GM20000 (cell line): ENCODE measurements at regions not wholly inside any gene's neighbourhood (a gene's known extent, or its start where the extent isn't known, plus 50 kb on each side); places are given as distances from the start of the nearest gene placed in this dataset.

ENCODE experiments used
- DNase-seq: peaks from one replicate; pipeline ENCODE4 v3.0.0; 2012; ENCODE audit warnings: low spot score
- TF ChIP-seq, protein P1 (sequence below): IDR thresholded peaks from 2 replicates; pipeline ENCODE4 v1.5.1; 2012; ENCODE audit warnings: mild to moderate bottlenecking, control low read depth; ENCODE audit errors: extremely low read depth, missing control alignments

DNA sequence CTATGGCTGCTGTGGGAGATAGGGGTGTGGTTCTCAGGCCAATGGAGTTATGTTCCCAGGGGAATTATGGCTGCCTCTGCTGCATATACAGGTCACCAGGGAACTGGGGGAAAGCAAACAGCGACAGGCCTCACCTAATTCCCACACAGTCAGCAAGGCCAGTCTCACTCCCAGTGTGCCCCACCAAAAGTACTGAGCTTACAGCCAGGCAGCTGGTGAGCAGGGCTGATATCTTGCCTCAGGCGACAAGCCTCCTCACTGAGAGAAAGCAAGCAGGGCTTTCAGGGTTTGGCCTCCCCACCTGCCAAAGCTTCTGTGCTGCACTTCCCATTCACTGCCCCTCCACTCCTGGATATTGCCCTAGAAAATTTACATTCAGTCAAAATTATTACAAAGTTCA is 273.8 kb upstream of the TARS1 start:
- DNase-seq: no peak

DNA sequence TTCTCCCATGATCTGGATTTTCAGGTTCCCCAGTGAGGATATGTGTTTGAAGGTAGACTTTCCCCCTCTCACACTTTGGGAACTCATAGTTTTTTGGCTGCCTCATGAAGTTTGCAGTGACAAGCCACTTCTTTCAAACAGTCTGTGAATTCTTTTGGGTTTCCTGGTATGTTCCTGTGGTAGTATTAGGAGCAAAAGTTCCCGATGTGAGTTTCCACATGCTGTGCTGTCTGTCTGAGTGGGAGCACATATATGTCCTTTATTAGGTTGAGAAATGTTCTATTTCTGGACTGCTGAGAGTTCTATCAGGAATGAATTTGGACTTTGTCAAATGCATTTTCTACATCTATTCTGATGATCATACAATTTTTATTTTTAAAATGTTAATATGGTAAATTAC is 273.2 kb upstream of the TARS1 start:
- no peak for DNase-seq
- TF ChIP-seq, protein P1, sequence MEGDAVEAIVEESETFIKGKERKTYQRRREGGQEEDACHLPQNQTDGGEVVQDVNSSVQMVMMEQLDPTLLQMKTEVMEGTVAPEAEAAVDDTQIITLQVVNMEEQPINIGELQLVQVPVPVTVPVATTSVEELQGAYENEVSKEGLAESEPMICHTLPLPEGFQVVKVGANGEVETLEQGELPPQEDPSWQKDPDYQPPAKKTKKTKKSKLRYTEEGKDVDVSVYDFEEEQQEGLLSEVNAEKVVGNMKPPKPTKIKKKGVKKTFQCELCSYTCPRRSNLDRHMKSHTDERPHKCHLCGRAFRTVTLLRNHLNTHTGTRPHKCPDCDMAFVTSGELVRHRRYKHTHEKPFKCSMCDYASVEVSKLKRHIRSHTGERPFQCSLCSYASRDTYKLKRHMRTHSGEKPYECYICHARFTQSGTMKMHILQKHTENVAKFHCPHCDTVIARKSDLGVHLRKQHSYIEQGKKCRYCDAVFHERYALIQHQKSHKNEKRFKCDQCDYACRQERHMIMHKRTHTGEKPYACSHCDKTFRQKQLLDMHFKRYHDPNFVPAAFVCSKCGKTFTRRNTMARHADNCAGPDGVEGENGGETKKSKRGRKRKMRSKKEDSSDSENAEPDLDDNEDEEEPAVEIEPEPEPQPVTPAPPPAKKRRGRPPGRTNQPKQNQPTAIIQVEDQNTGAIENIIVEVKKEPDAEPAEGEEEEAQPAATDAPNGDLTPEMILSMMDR: no peak

More for the DNA sequence above, 273.8 kb upstream of the TARS1 start:
- TF ChIP-seq, protein P1: no peak

DNA sequence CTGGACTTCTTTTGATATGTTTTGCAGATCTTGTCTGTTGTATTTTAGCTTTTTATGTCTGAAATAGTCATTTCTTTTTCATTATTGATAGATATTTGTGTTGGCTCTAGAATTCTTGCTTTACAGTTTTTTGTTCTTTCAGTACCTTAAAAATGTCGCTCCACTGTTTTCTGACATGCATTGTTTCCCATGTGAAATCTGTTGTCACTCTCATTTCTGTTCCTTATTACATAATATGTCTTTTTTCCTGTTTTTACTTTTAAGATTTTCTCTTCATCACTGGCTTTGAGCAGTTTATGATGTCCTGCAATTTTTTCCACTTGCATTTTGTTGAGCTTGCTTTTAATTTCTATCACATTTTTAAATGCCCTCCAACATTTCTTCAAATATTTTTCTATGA is 270.4 kb upstream of the TARS1 start:
- DNase-seq: no peak
- TF ChIP-seq, protein P1: no peak

DNA sequence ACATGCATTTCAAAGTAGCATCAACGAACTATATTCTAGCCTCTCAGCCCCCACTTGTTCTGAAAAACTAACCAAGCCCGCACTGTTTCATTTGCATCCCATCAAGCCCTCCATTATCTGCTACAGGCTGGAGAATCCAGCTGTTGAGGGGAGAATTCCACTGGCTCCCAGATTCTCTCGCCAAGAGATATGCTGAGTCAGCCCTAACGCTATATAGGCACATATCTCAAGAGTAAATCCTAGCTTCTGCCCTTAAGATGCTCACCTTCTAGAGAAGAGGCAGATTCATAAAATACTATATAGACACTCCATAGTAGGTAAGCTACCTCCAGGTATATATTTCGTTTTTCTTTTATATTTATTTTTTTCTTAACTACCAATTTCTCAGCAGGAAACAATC is 266.4 kb upstream of the TARS1 start:
- TF ChIP-seq, protein P1: no peak
- no peak for DNase-seq

DNA sequence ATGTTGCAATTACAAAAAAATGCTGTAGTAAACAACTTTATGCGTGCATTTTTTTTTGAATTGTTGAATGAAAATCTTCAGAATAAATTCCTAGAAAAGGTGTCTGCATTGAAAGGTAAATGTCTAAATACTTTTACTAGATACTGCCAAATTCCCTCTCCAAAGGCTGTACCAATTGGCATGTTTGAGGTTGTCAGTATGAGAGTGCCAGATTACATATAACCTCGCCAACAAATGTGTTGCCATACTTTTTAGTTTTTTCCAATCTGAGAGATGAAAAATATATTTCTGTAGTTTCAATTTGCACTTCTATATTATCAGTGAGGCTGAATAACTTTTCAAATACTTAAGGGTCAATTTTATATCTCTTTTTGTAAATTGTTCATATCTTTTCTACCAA is 261.5 kb upstream of the TARS1 start:
- no peak for DNase-seq
- TF ChIP-seq, protein P1: no peak

DNA sequence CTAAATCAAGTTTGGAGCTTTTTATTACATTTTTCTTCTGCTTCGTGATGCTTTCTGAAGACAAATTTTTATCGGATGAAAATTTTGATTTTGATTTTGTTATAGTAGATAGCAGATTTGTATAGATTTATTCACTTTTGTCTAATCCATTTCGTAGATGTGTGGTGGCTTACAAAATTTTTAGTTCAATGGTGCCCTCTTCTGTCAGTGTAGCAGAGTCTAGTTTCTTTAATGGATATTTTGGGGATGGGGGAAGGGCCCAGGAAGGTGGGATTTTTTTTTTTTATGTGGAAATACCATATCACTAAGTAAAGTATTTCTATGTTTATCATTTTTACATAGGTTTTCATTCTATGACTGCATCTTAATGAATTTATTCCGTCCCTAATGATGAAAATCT is 259.9 kb upstream of the TARS1 start:
- TF ChIP-seq, protein P1: no peak
- DNase-seq: no peak

DNA sequence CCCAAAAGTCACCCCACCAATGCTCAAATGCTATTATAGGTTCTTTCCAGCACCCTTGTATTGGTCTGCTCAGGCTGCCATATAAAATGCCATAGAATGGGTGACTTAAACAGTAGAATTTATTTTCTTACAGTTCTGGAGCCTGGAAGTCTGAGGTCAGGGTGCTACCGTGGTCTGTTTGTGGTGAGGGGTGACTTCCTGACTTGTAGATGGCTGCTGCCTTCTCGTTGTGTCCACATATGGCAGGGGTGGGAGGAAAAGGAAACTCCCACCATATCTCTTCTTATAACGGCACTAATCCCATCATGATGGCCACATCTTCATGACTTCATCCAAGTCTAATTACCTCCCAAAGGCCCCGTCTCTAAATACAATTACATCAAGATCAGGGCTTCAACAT is 257.8 kb upstream of the TARS1 start:
- TF ChIP-seq, protein P1: no peak
- DNase-seq: no peak

DNA sequence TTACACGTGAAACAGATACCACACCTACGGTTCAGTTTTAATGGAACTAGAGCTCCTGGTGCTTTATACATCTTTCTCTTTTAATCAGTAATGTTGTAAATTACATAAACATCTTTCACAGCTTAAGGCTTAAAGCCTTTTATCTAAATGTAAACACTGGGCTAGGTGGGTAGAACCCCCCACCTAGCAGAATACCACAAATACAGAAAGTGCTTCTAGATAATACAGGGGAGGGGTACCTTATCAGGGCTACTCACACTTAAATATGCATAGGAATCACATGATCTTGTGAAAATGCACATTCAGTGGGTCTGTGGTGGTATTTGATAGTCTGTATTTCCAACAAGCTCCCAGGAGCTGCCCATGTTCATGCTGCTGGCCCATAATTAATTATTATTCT is 256.4 kb upstream of the TARS1 start:
- TF ChIP-seq, protein P1: no peak
- DNase-seq: no peak
